H9 (cell line): ENCODE measurements at regions not wholly inside any gene's neighbourhood (a gene's known extent, or its start where the extent isn't known, plus 50 kb on each side); places are given as distances from the start of the nearest gene placed in this dataset. TPM values are rescaled to one million over a fixed set of nuclear protein-coding genes. Genes with fewer than 3 reads are reported as not detected.
"Not testable (repeated sequence)": the region's sequence is repeated elsewhere in the genome, so short reads cannot be mapped to it uniquely, and the experiment has no call there.

Experiments used
- DNase-seq: peaks from one replicate; pipeline ENCODE4 v3.0.0-alpha.2; 2017
- H2AFZ ChIP-seq: one replicate; pipeline ENCODE4 v1.6.1; 2013; ENCODE audit warnings: mild to moderate bottlenecking, low read length, control low read depth, moderate library complexity
- H2AK5ac ChIP-seq: 2 replicates; pipeline ENCODE4 v1.6.1; 2013; ENCODE audit warnings: low read length, control low read depth, mixed read lengths; ENCODE audit not compliant: insufficient read length
- H2BK120ac ChIP-seq: one replicate; pipeline ENCODE4 v1.6.1; 2013; ENCODE audit warnings: low read depth, mild to moderate bottlenecking, low read length, control low read depth, inconsistent platforms; ENCODE audit not compliant: poor library complexity, severe bottlenecking
- H2BK12ac ChIP-seq: 2 replicates; pipeline ENCODE4 v1.6.1; 2013; ENCODE audit warnings: low read length, control low read depth, mixed read lengths, low read depth; ENCODE audit not compliant: insufficient read length
- H2BK15ac ChIP-seq: 2 replicates; pipeline ENCODE4 v1.6.1; 2013; ENCODE audit warnings: low read depth, low read length, control low read depth
- H2BK20ac ChIP-seq: one replicate; pipeline ENCODE4 v1.6.1; 2013; ENCODE audit warnings: low read depth, mild to moderate bottlenecking, low read length, control low read depth, inconsistent platforms; ENCODE audit not compliant: poor library complexity, severe bottlenecking
- H2BK5ac ChIP-seq: 2 replicates; pipeline ENCODE4 v1.6.1; 2013; ENCODE audit warnings: low read length, control low read depth, mixed read lengths; ENCODE audit not compliant: insufficient read length
- H3K14ac ChIP-seq: 2 replicates; pipeline ENCODE4 v1.6.1; 2013; ENCODE audit warnings: low read length, control low read depth; ENCODE audit not compliant: insufficient read depth
- H3K18ac ChIP-seq: 2 replicates; pipeline ENCODE4 v1.6.1; 2013; ENCODE audit warnings: low read depth, mild to moderate bottlenecking, mixed read lengths, low read length, control low read depth; ENCODE audit not compliant: insufficient read length
- H3K23ac ChIP-seq: 2 replicates; pipeline ENCODE4 v1.6.1; 2013; ENCODE audit warnings: low read length, control low read depth, mixed read lengths, low read depth; ENCODE audit not compliant: insufficient read length
- H3K23me2 ChIP-seq: 2 replicates; pipeline ENCODE4 v1.6.1; 2013; ENCODE audit warnings: low read depth, mild to moderate bottlenecking, mixed read lengths, low read length, control low read depth; ENCODE audit not compliant: insufficient read length, poor library complexity, severe bottlenecking
- H3K27ac ChIP-seq: 2 replicates; pipeline ENCODE4 v1.5.1; 2013; ENCODE audit warnings: low read length, control low read depth, mixed read lengths, low read depth; ENCODE audit not compliant: insufficient read length
- H3K27me3 ChIP-seq: 2 replicates; pipeline ENCODE4 v1.6.1; 2013; ENCODE audit warnings: low read length, control low read depth, inconsistent platforms; ENCODE audit not compliant: insufficient read depth
- H3K4ac ChIP-seq: 2 replicates; pipeline ENCODE4 v1.6.1; 2013; ENCODE audit warnings: low read depth, mild to moderate bottlenecking, control low read depth, inconsistent platforms, low read length, moderate library complexity
- H3K4me1 ChIP-seq: 2 replicates; pipeline ENCODE4 v1.6.1; 2013; ENCODE audit warnings: low read length, control low read depth, inconsistent platforms; ENCODE audit not compliant: insufficient read depth
- H3K4me2 ChIP-seq: 2 replicates; pipeline ENCODE4 v1.6.1; 2013; ENCODE audit warnings: low read length, control low read depth, mixed read lengths; ENCODE audit not compliant: insufficient read length, insufficient read depth
- H3K56ac ChIP-seq: 2 replicates; pipeline ENCODE4 v1.6.1; 2013; ENCODE audit warnings: low read depth, mild to moderate bottlenecking, mixed read lengths, low read length, control low read depth; ENCODE audit not compliant: insufficient read length
- H3K79me1 ChIP-seq: 2 replicates; pipeline ENCODE4 v1.6.1; 2013; ENCODE audit warnings: low read depth, mild to moderate bottlenecking, moderate library complexity, low read length, control low read depth, inconsistent platforms; ENCODE audit not compliant: insufficient read depth, poor library complexity, severe bottlenecking
- H3K79me2 ChIP-seq: 2 replicates; pipeline ENCODE4 v1.6.1; 2013; ENCODE audit warnings: low read length, control low read depth, inconsistent platforms; ENCODE audit not compliant: insufficient read depth
- H3K9ac ChIP-seq: 2 replicates; pipeline ENCODE4 v1.6.1; 2013; ENCODE audit warnings: low read length, control low read depth, mixed read lengths; ENCODE audit not compliant: insufficient read length; ENCODE audit errors: extremely low read depth
- H3K9me3 ChIP-seq: one replicate; pipeline ENCODE4 v1.6.1; 2013; ENCODE audit warnings: low read depth, low read length, inconsistent platforms; ENCODE audit not compliant: control insufficient read depth
- H3T11ph ChIP-seq: one replicate; pipeline ENCODE4 v1.6.1; 2013; ENCODE audit warnings: mild to moderate bottlenecking, low read length, control low read depth, inconsistent platforms
- H4K20me1 ChIP-seq: one replicate; pipeline ENCODE4 v1.6.1; 2013; ENCODE audit not compliant: control insufficient read depth, insufficient read length, insufficient read depth
- H4K5ac ChIP-seq: 2 replicates; pipeline ENCODE4 v1.6.1; 2013; ENCODE audit warnings: low read depth, mild to moderate bottlenecking, mixed read lengths, low read length, control low read depth; ENCODE audit not compliant: insufficient read length
- H4K8ac ChIP-seq: replicated peaks from 2 replicates; pipeline ENCODE4 v1.6.1; 2013; ENCODE audit warnings: low read length, control low read depth, mixed read lengths, low read depth; ENCODE audit not compliant: insufficient read length
- H4K91ac ChIP-seq: 2 replicates; pipeline ENCODE4 v1.6.1; 2013; ENCODE audit warnings: low read depth, mild to moderate bottlenecking, moderate library complexity, mixed read lengths, low read length, control low read depth; ENCODE audit not compliant: insufficient read length
- H3K27ac Mint-ChIP-seq, 3 experiments: 2 replicates in 2 of 3; 3 replicates in 1 of 3; pipeline ENCODE4 v1.8.0; 2020 to 2021; ENCODE audit warnings: mixed read lengths in 3 of 3, mild to moderate bottlenecking in 1 of 3, moderate library complexity in 1 of 3
- H3K27me3 Mint-ChIP-seq: 2 replicates; pipeline ENCODE4 v1.8.0; 2021; ENCODE audit warnings: low read depth, mild to moderate bottlenecking, moderate library complexity, mixed read lengths
- H3K36me3 Mint-ChIP-seq, 3 experiments: 2 replicates in 2 of 3; 3 replicates in 1 of 3; pipeline ENCODE4 v1.8.0; 2020 to 2021; ENCODE audit warnings: low read depth in 3 of 3, mixed read lengths in 3 of 3; ENCODE audit not compliant: insufficient read depth in 1 of 3
- H3K4me1 Mint-ChIP-seq, 2 experiments: 2 replicates each; pipeline ENCODE4 v1.8.0; 2020; ENCODE audit warnings: mixed read lengths in 2 of 2
- H3K4me3 Mint-ChIP-seq, 2 experiments: 2 replicates in 1 of 2; 3 replicates in 1 of 2; pipeline ENCODE4 v1.8.0; 2020 to 2021; ENCODE audit warnings: mild to moderate bottlenecking in 2 of 2, mixed read lengths in 2 of 2, moderate library complexity in 1 of 2
- H3K9me3 Mint-ChIP-seq, 2 experiments: 2 replicates in 1 of 2; 3 replicates in 1 of 2; pipeline ENCODE4 v1.8.0; 2020; ENCODE audit warnings: mild to moderate bottlenecking in 2 of 2, mixed read lengths in 2 of 2, moderate library complexity in 1 of 2
- WGBS: extraction: QIAGEN DNeasy Blood & Tissue Kit; methylation state at CpG from one replicate; pipeline ENCODE4 v1.1.7; 2013; ENCODE audit warnings: missing lambda C conversion rate, low lambda C conversion rate, mixed read lengths; ENCODE audit not compliant: insufficient read length; ENCODE audit errors: extremely low coverage; 5-methylcytosine and 5-hydroxymethylcytosine counted together
- microRNA-seq: library from miRNA; unstranded; fragments of <30 nt; microRNA quantifications from one replicate; pipeline ENCODE4, GENCODE V29; 2020; ENCODE audit warnings: borderline microRNAs expressed

DNA sequence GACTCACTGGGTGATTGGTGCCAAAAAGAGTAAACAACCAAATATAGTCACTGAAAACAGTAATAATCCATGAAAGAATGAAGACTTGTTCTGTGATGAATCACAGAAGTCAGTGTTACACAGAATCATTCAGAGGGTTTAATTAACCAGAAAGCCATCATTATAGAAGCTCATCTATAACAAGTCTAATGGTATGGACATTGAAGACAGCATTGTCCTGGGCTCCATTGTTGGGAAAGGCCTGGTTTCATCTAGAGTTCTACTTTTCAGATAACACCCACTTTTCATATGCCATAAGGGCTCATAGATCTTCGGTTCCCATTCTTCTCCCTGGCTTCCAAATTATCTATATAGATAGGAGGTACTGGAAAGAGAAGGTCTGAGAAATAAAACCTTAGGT, 80.3 kb upstream of the ZWINT start:
- not testable (repeated sequence) for H3K4me2 ChIP-seq, H3K56ac ChIP-seq, H3K4me1 Mint-ChIP-seq, H4K8ac ChIP-seq, H3K14ac ChIP-seq, H3K4me1 ChIP-seq, H2AK5ac ChIP-seq, H3K27me3 ChIP-seq, H3K27ac Mint-ChIP-seq, H2BK120ac ChIP-seq, H2BK15ac ChIP-seq, H3K4ac ChIP-seq, DNase-seq, H3K4me3 Mint-ChIP-seq, H2BK12ac ChIP-seq, H2BK5ac ChIP-seq, H3K9ac ChIP-seq, H4K20me1 ChIP-seq, H3K27ac ChIP-seq, H2AFZ ChIP-seq, H4K91ac ChIP-seq, H3K79me1 ChIP-seq, H3K23me2 ChIP-seq, H2BK20ac ChIP-seq, H3K79me2 ChIP-seq, H3K9me3 ChIP-seq, H4K5ac ChIP-seq, H3K18ac ChIP-seq, H3T11ph ChIP-seq, H3K23ac ChIP-seq, H3K27me3 Mint-ChIP-seq, H3K36me3 Mint-ChIP-seq
- WGBS, result no CpG with 5 or more reads among the region's 1 CpG
- peaks cover 12 to 15% of the 10 kb centered on the region in 2 experiments for H3K9me3 Mint-ChIP-seq

Small RNA genes in the stretch of these regions (microRNA-seq; reads per million reads assigned to microRNA genes)
- not detected for gene MIR3924
